EH (cell line): ENCODE measurements at regions not wholly inside any gene's neighbourhood (a gene's known extent, or its start where the extent isn't known, plus 50 kb on each side); places are given as distances from the start of the nearest gene placed in this dataset.

ENCODE experiments used
- DNase-seq: peaks from one replicate; pipeline ENCODE4 v3.0.0-alpha.2; 2015; ENCODE audit warnings: low read depth

- DNase-seq = no peak
These were observed 127.6 kb upstream of the MID1 start for GRCh38 chrX:10747975-10748374.

GRCh38 chrX:10749113-10749512 is 128.7 kb upstream of the MID1 start:
- peak; percentile 84 for DNase-seq

GRCh38 chrX:10750581-10750980 is 130.2 kb upstream of the MID1 start:
- DNase-seq = peak; percentile 25

- no peak for DNase-seq
These were observed 132.7 kb upstream of the MID1 start for GRCh38 chrX:10753116-10753515.

- no peak for DNase-seq
These were observed 134.1 kb upstream of the MID1 start for GRCh38 chrX:10754445-10754844.

GRCh38 chrX:10755439-10756334 is 135.3 kb upstream of the MID1 start:
- DNase-seq = peak; percentile 77

- DNase-seq = peak; percentile 88
These were observed 136.1 kb upstream of the MID1 start for GRCh38 chrX:10756441-10756840.

GRCh38 chrX:10759141-10759799 is 138.9 kb upstream of the MID1 start:
- DNase-seq = no peak

GRCh38 chrX:10761447-10761846 is 141.1 kb upstream of the MID1 start:
- no peak for DNase-seq

GRCh38 chrX:10769195-10769594 is 148.8 kb upstream of the MID1 start:
- peak; percentile 44 for DNase-seq

GRCh38 chrX:10769696-10770619 is 149.6 kb upstream of the MID1 start:
- peak; percentile 54 for DNase-seq

- DNase-seq = no peak
These were observed 152.9 kb upstream of the MID1 start for GRCh38 chrX:10773318-10773717.

GRCh38 chrX:10781847-10782530 is 161.6 kb upstream of the MID1 start:
- DNase-seq = no peak

- DNase-seq = no peak
These were observed 163.1 kb upstream of the MID1 start for GRCh38 chrX:10783451-10783995.

- DNase-seq = no peak
These were observed 166.9 kb upstream of the MID1 start for GRCh38 chrX:10787264-10787663.

- DNase-seq = peak; percentile 20
These were observed 173.8 kb upstream of the MID1 start for GRCh38 chrX:10794203-10794630.

- peak; percentile 52 for DNase-seq
These were observed 175.3 kb upstream of the MID1 start for GRCh38 chrX:10795721-10796120.

GRCh38 chrX:10797466-10797865 is 177.1 kb upstream of the MID1 start:
- peak; percentile 50 for DNase-seq

- no peak for DNase-seq
These were observed 177.7 kb upstream of the MID1 start for GRCh38 chrX:10798041-10798440.

GRCh38 chrX:10800796-10801195 is 180.4 kb upstream of the MID1 start:
- DNase-seq = no peak

- DNase-seq = peak; percentile 14
These were observed 190.7 kb upstream of the MID1 start for GRCh38 chrX:10811111-10811510.
